Prostate gland (tissue), 2 donors: ENCODE measurements at regions not wholly inside any gene's neighbourhood (a gene's known extent, or its start where the extent isn't known, plus 50 kb on each side); places are given as distances from the start of the nearest gene placed in this dataset.

Experiments used
- DNase-seq: peaks from one replicate; pipeline ENCODE4 v3.0.0-alpha.2; 2019; ENCODE audit warnings: low spot score
- H3K27ac ChIP-seq, 2 donors: fragments of 200-600 bp; sonication (generic); 2 replicates each; pipeline ENCODE4 v1.5.1; 2017 to 2019
- H3K27me3 ChIP-seq: fragments of 200-600 bp; sonication (generic); replicated peaks from 2 replicates; pipeline ENCODE4 v1.5.1; 2019; ENCODE audit not compliant: insufficient read depth
- H3K36me3 ChIP-seq, 2 donors: fragments of 200-600 bp; sonication (generic); 1 replicate in 1 of 2; 2 replicates in 1 of 2; pipeline versions ENCODE4 v1.5.1 to v1.8.1; 2017 to 2019
- H3K4me1 ChIP-seq: fragments of 200-600 bp; sonication (generic); replicated peaks from 2 replicates; pipeline ENCODE4 v1.5.1; 2019
- H3K4me3 ChIP-seq, 2 donors: fragments of 200-600 bp; sonication (generic); 2 replicates each; pipeline ENCODE4 v1.5.1; 2017 to 2019
- H3K9me3 ChIP-seq: fragments of 200-600 bp; sonication (generic); 2 replicates; pipeline ENCODE4 v1.5.1; 2017
- CTCF ChIP-seq, 4 experiments: fragments of 200-600 bp in 2 of 4; fragments of 450-650 bp in 2 of 4; sonication (generic) in 2 of 4; IDR thresholded peaks; 1 replicate in 3 of 4; 2 replicates in 1 of 4; pipeline ENCODE4 v1.5.1; 2016 to 2019; ENCODE audit warnings: antibody characterized with exemption in 4 of 4, mild to moderate bottlenecking in 2 of 4, moderate library complexity in 2 of 4
- POLR2A ChIP-seq: fragments of 450-650 bp; IDR thresholded peaks from one replicate; pipeline ENCODE4 v1.6.1; 2016; ENCODE audit warnings: antibody characterized with exemption, mild to moderate bottlenecking
- POLR2AphosphoS5 ChIP-seq: sonication (generic); formaldehyde crosslinking; IDR thresholded peaks from one replicate; pipeline ENCODE4 v1.6.1; 2017; ENCODE audit warnings: antibody characterized with exemption
- WGBS: methylation state at CpG from one replicate; pipeline ENCODE4 v1.1.5; 2018; 5-methylcytosine and 5-hydroxymethylcytosine counted together
- intact Hi-C: fragments of 100-400 bp; cut with DNase I; formaldehyde crosslinking; loops from one replicate; pipeline ENCODE4 v1.14.2; 2022

GRCh38 chr6:88290411-88290810, 124.3 kb upstream of the CNR1 start:
- Histone ChIP-seq H3K36me3 (no peaks in the 10 kb centered on the region), H3K27ac (no peak overlapping the region), H3K27me3 (no peaks in the 10 kb centered on the region), H3K9me3 (no peaks in the 10 kb centered on the region), H3K4me1 (no peaks in the 10 kb centered on the region), H3K4me3 (no peak overlapping the region)
- WGBS = 71% methylated on average over 2 of the region's 2 CpGs
- TF ChIP-seq POLR2AphosphoS5 = no peak
- TF ChIP-seq CTCF (IDR thresholded peaks at IDR 0.05) = no peak
- no peak for TF ChIP-seq POLR2A
- intact Hi-C loops = no loop called here
- DNase-seq = no peak

DNA sequence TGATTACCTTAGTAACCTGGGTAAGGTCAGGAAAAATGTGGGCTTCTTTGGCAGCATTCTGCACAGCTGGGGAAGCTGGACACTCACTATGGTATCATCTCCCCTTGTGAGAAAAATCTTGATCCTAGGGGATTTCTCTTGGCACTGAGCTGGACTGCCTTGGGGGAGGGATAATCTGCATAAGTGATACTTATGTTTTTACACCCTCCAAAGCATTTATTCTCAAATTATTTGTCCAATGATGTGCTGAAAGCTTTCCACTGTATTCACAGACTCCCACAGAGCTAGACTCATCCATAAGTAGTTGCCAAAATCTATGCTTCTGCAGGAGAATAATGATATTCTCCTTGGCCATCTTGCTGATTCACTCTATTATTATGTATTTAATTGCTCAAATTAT, 121.5 kb upstream of the CNR1 start:
- Histone ChIP-seq H3K4me3 (no peak overlapping the region), H3K36me3 (no peaks in the 10 kb centered on the region), H3K27me3 (no peaks in the 10 kb centered on the region), H3K9me3 (no peaks in the 10 kb centered on the region), H3K27ac (no peak overlapping the region), H3K4me1 (no peaks in the 10 kb centered on the region)
- TF ChIP-seq POLR2A = no peak
- TF ChIP-seq POLR2AphosphoS5 = no peak
- TF ChIP-seq CTCF (IDR thresholded peaks at IDR 0.05) = no peak
- intact Hi-C loops = no loop called here
- no peak for DNase-seq

GRCh38 chr6:88276331-88276730, 110.2 kb upstream of the CNR1 start:
- no peak overlapping the region for H3K27ac ChIP-seq
- 93% methylated on average over 14 of the region's 14 CpGs for WGBS
- TF ChIP-seq POLR2AphosphoS5 (no peak), POLR2A (no peak), CTCF (IDR thresholded peaks at IDR 0.05) (no peak)
- intact Hi-C loops = no loop called here
- no peak for DNase-seq
- H3K36me3 ChIP-seq = no peaks in the 10 kb centered on the region
- no peak overlapping the region for H3K4me3 ChIP-seq
- H3K27me3 ChIP-seq = no peaks in the 10 kb centered on the region
- H3K4me1 ChIP-seq = no peaks in the 10 kb centered on the region
- H3K9me3 ChIP-seq = no peaks in the 10 kb centered on the region

- WGBS = 27% methylated on average over 7 of the region's 7 CpGs
- H3K27ac ChIP-seq = no peak overlapping the region
- no peak for DNase-seq
Observed at GRCh38 chr6:88268508-88268907, 102.4 kb upstream of the CNR1 start.

More at GRCh38 chr6:88268508-88268907, 102.4 kb upstream of the CNR1 start:
- no peaks in the 10 kb centered on the region for H3K36me3 ChIP-seq
- H3K4me3 ChIP-seq = no peak overlapping the region
- H3K4me1 ChIP-seq = no peaks in the 10 kb centered on the region
- no peaks in the 10 kb centered on the region for H3K9me3 ChIP-seq
- TF ChIP-seq POLR2A (no peak), CTCF (IDR thresholded peaks at IDR 0.05) (no peak), POLR2AphosphoS5 (no peak)
- H3K27me3 ChIP-seq = no peaks in the 10 kb centered on the region
- intact Hi-C loops = no loop called here
